SKM-1 treated with dmso at 0.1 percent for 144 hours (cell line): ENCODE measurements at regions not wholly inside any gene's neighbourhood (a gene's known extent, or its start where the extent isn't known, plus 50 kb on each side); places are given as distances from the start of the nearest gene placed in this dataset.

Source experiments
- DNase-seq: peaks from one replicate; lab custom pipeline; 2025; ENCODE audit not compliant: unreplicated experiment; lab: John Stamatoyannopoulos, UW

GRCh38 chr6:95240514-95240913 is 336.8 kb upstream of the MANEA start:
- DNase-seq = no peak

GRCh38 chr6:95242560-95242959 is 334.8 kb upstream of the MANEA start:
- no peak for DNase-seq

GRCh38 chr6:95243053-95243452 is 334.3 kb upstream of the MANEA start:
- DNase-seq = no peak

- no peak for DNase-seq
These were observed 332.6 kb upstream of the MANEA start for GRCh38 chr6:95244751-95245150.

GRCh38 chr6:95248499-95248898 is 328.8 kb upstream of the MANEA start:
- DNase-seq = no peak

GRCh38 chr6:95249175-95249574 is 328.2 kb upstream of the MANEA start:
- DNase-seq = no peak

GRCh38 chr6:95249661-95250060 is 327.7 kb upstream of the MANEA start:
- DNase-seq = no peak

- DNase-seq = no peak
These were observed 313.5 kb upstream of the MANEA start for GRCh38 chr6:95263840-95264239.

GRCh38 chr6:95266537-95267258 is 310.6 kb upstream of the MANEA start:
- DNase-seq = no peak

GRCh38 chr6:95274686-95275235 is 302.6 kb upstream of the MANEA start:
- no peak for DNase-seq

GRCh38 chr6:95279616-95280015 is 297.7 kb upstream of the MANEA start:
- no peak for DNase-seq

GRCh38 chr6:95280686-95281273 is 296.6 kb upstream of the MANEA start:
- no peak for DNase-seq

- DNase-seq = no peak
These were observed 291.5 kb upstream of the MANEA start for GRCh38 chr6:95285881-95286280.

GRCh38 chr6:95286874-95287273 is 290.5 kb upstream of the MANEA start:
- no peak for DNase-seq

- no peak for DNase-seq
These were observed 289.1 kb upstream of the MANEA start for GRCh38 chr6:95288251-95288650.

- DNase-seq = no peak
These were observed 285.3 kb upstream of the MANEA start for GRCh38 chr6:95292011-95292410.

GRCh38 chr6:95293257-95293656 is 284.1 kb upstream of the MANEA start:
- DNase-seq = no peak

GRCh38 chr6:95294043-95294442 is 283.3 kb upstream of the MANEA start:
- DNase-seq = no peak

GRCh38 chr6:95309545-95309944 is 267.8 kb upstream of the MANEA start:
- DNase-seq = no peak

GRCh38 chr6:95318137-95318536 is 259.2 kb upstream of the MANEA start:
- DNase-seq = no peak

- DNase-seq = no peak
These were observed 256.2 kb upstream of the MANEA start for GRCh38 chr6:95321126-95321525.

GRCh38 chr6:95325916-95326315 is 251.4 kb upstream of the MANEA start:
- DNase-seq = no peak

- DNase-seq = no peak
These were observed 249.1 kb upstream of the MANEA start for GRCh38 chr6:95328231-95328630.
